NB4 (cell line): ENCODE measurements at regions not wholly inside any gene's neighbourhood (a gene's known extent, or its start where the extent isn't known, plus 50 kb on each side); places are given as distances from the start of the nearest gene placed in this dataset.

Source experiments
- DNase-seq: peaks from one replicate; pipeline ENCODE4 v3.0.0; 2010; ENCODE audit warnings: low read depth
- H3K4me3 ChIP-seq: one replicate; pipeline ENCODE4 v1.5.1; 2011; ENCODE audit warnings: mild to moderate bottlenecking, low read depth, low read length, moderate library complexity
- CTCF ChIP-seq: IDR thresholded peaks from one replicate; pipeline ENCODE4 v1.5.1; 2012; ENCODE audit warnings: low read depth, low read length
- MYC ChIP-seq: IDR thresholded peaks from 2 replicates; pipeline ENCODE4 v1.6.1; 2011; ENCODE audit warnings: low read depth, low read length
- POLR2A ChIP-seq: IDR thresholded peaks from 2 replicates; pipeline ENCODE4 v1.6.1; 2011; ENCODE audit warnings: mild to moderate bottlenecking; ENCODE audit not compliant: insufficient read length; ENCODE audit errors: extremely low read depth
- TF ChIP-seq, protein P1 (sequence below): IDR thresholded peaks from 2 replicates; pipeline ENCODE4 v1.6.1; 2011; ENCODE audit warnings: low read depth, low read length

GRCh38 chr14:54174457-54174856 is 217.8 kb upstream of the BMP4 start:
- DNase-seq: no peak
- H3K4me3 ChIP-seq: no peak overlapping the region
- TF ChIP-seq MYC: no peak
- TF ChIP-seq CTCF: no peak
- TF ChIP-seq, protein P1, sequence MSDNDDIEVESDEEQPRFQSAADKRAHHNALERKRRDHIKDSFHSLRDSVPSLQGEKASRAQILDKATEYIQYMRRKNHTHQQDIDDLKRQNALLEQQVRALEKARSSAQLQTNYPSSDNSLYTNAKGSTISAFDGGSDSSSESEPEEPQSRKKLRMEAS: no peak
- TF ChIP-seq POLR2A: no peak

GRCh38 chr14:54175298-54175942 is 218.8 kb upstream of the BMP4 start:
- no peak overlapping the region for H3K4me3 ChIP-seq
- peak; percentile 61 for DNase-seq
- no peak for TF ChIP-seq POLR2A
- TF ChIP-seq, protein P1: no peak
- peak; percentile 62 for TF ChIP-seq CTCF

- TF ChIP-seq CTCF: no peak
- TF ChIP-seq, protein P1: no peak
- no peak for TF ChIP-seq MYC
- no peak for TF ChIP-seq POLR2A
- no peak overlapping the region for H3K4me3 ChIP-seq
- no peak for DNase-seq
These were observed 219.8 kb upstream of the CDKN3 start for GRCh38 chr14:54177019-54177418.

GRCh38 chr14:54177641-54178621 is 218.9 kb upstream of the CDKN3 start:
- DNase-seq: no peak
- no peak for TF ChIP-seq CTCF
- no peak for TF ChIP-seq POLR2A
- no peak overlapping the region for H3K4me3 ChIP-seq

- no peak overlapping the region for H3K4me3 ChIP-seq
- DNase-seq: no peak
- TF ChIP-seq MYC (no peak), POLR2A (no peak), CTCF (no peak)
- TF ChIP-seq, protein P1: no peak
These were observed 214.3 kb upstream of the CDKN3 start for GRCh38 chr14:54182419-54183045.
